Endodermal cell (in vitro differentiated cells): ENCODE measurements at regions not wholly inside any gene's neighbourhood (a gene's known extent, or its start where the extent isn't known, plus 50 kb on each side); places are given as distances from the start of the nearest gene placed in this dataset.

Source experiments
- DNase-seq: peaks from one replicate; pipeline ENCODE4 v3.0.0-alpha.2; 2017
- H3K27ac ChIP-seq: 2 replicates; pipeline ENCODE4 v1.5.1; 2013; ENCODE audit warnings: mild to moderate bottlenecking, low read depth, low read length, moderate library complexity
- H3K27me3 ChIP-seq: 2 replicates; pipeline ENCODE4 v1.6.1; 2013; ENCODE audit warnings: mild to moderate bottlenecking, low read length, moderate library complexity; ENCODE audit not compliant: insufficient read depth, control insufficient read depth, poor library complexity, severe bottlenecking
- H3K36me3 ChIP-seq: 2 replicates; pipeline ENCODE4 v1.7.0; 2013; ENCODE audit warnings: mild to moderate bottlenecking, low read length, moderate library complexity; ENCODE audit not compliant: control insufficient read depth, insufficient read depth
- H3K4me1 ChIP-seq: one replicate; pipeline ENCODE4 v1.7.0; 2013; ENCODE audit warnings: low read length; ENCODE audit not compliant: control insufficient read depth, insufficient read depth
- H3K4me3 ChIP-seq: 2 replicates; pipeline ENCODE4 v1.5.1; 2013; ENCODE audit warnings: mild to moderate bottlenecking, low read length, moderate library complexity
- H3K9ac ChIP-seq: 2 replicates; pipeline ENCODE4 v1.6.1; 2013; ENCODE audit warnings: mild to moderate bottlenecking, low read length, moderate library complexity; ENCODE audit not compliant: poor library complexity, severe bottlenecking; ENCODE audit errors: extremely low read depth
- H3K9me3 ChIP-seq: 2 replicates; pipeline ENCODE4 v1.6.1; 2013; ENCODE audit warnings: mild to moderate bottlenecking, low read length, moderate library complexity; ENCODE audit not compliant: control insufficient read depth
- H3K27ac Mint-ChIP-seq: 2 replicates; pipeline ENCODE4 v1.8.0; 2020; ENCODE audit warnings: mixed read lengths
- H3K27me3 Mint-ChIP-seq: 2 replicates; pipeline ENCODE4 v1.8.0; 2021; ENCODE audit warnings: mild to moderate bottlenecking, mixed read lengths; ENCODE audit not compliant: insufficient read depth
- H3K36me3 Mint-ChIP-seq: 2 replicates; pipeline ENCODE4 v1.8.0; 2020; ENCODE audit warnings: low read depth, mixed read lengths
- H3K4me1 Mint-ChIP-seq: 2 replicates; pipeline ENCODE4 v1.8.0; 2020; ENCODE audit warnings: mixed read lengths
- H3K4me3 Mint-ChIP-seq: 2 replicates; pipeline ENCODE4 v1.8.0; 2020; ENCODE audit warnings: mild to moderate bottlenecking, moderate library complexity, mixed read lengths
- H3K9me3 Mint-ChIP-seq: 2 replicates; pipeline ENCODE4 v1.8.0; 2020; ENCODE audit warnings: mild to moderate bottlenecking, mixed read lengths
- WGBS, 2 experiments: methylation state at CpG; one replicate each; pipeline versions ENCODE4 v1.1.5 to v1.1.7; 2013; ENCODE audit warnings: missing lambda C conversion rate in 2 of 2, mixed read lengths in 1 of 2; ENCODE audit not compliant: insufficient coverage in 1 of 2, insufficient read length in 1 of 2; 5-methylcytosine and 5-hydroxymethylcytosine counted together
- TF ChIP-seq, protein P1 (sequence below): fragments of 200-600 bp; sonication (generic); conservative IDR thresholded peaks from 2 replicates; pipeline ENCODE4 v1.5.0; 2021; ENCODE audit warnings: antibody characterized with exemption, mild to moderate bottlenecking

DNA sequence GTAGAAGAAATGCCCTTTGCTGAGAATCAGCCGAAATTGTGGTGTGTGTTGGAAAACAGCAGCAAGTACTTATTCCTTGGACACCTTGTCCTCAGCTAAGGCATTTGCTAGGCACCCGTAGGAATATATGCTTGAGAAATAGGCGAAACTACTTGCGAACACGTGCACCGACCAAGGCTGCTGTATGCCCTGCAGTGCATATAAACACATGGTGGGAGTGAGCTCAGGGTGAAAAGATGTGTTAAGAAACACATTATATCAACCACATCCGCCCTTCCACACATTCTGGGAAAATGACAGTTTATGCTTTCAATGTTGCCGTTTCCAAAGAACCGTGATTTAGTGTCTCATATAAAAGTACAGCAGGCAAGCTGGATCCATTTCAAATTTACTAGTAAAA is 199.2 kb downstream of the JCAD start:
- Histone ChIP-seq H3K36me3 (no peaks in the 10 kb centered on the region), H3K27ac (no peak overlapping the region), H3K9ac (no peak overlapping the region), H3K9me3 (no peaks in the 10 kb centered on the region), H3K4me1 (no peaks in the 10 kb centered on the region), H3K4me3 (no peak overlapping the region), H3K27me3 (peaks cover 4% of the 10 kb centered on the region)
- no peak for DNase-seq
- Mint-ChIP-seq H3K4me1 (peaks cover 4% of the 10 kb centered on the region), H3K27me3 (no peaks in the 10 kb centered on the region), H3K9me3 (no peaks in the 10 kb centered on the region), H3K4me3 (no peak overlapping the region), H3K27ac (no peak overlapping the region), H3K36me3 (no peaks in the 10 kb centered on the region)
- TF ChIP-seq, protein P1, sequence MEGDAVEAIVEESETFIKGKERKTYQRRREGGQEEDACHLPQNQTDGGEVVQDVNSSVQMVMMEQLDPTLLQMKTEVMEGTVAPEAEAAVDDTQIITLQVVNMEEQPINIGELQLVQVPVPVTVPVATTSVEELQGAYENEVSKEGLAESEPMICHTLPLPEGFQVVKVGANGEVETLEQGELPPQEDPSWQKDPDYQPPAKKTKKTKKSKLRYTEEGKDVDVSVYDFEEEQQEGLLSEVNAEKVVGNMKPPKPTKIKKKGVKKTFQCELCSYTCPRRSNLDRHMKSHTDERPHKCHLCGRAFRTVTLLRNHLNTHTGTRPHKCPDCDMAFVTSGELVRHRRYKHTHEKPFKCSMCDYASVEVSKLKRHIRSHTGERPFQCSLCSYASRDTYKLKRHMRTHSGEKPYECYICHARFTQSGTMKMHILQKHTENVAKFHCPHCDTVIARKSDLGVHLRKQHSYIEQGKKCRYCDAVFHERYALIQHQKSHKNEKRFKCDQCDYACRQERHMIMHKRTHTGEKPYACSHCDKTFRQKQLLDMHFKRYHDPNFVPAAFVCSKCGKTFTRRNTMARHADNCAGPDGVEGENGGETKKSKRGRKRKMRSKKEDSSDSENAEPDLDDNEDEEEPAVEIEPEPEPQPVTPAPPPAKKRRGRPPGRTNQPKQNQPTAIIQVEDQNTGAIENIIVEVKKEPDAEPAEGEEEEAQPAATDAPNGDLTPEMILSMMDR, result no peak
- WGBS, 2 experiments, result 89 to 93% methylated on average over 7 to 9 of the region's 9 CpGs

DNA sequence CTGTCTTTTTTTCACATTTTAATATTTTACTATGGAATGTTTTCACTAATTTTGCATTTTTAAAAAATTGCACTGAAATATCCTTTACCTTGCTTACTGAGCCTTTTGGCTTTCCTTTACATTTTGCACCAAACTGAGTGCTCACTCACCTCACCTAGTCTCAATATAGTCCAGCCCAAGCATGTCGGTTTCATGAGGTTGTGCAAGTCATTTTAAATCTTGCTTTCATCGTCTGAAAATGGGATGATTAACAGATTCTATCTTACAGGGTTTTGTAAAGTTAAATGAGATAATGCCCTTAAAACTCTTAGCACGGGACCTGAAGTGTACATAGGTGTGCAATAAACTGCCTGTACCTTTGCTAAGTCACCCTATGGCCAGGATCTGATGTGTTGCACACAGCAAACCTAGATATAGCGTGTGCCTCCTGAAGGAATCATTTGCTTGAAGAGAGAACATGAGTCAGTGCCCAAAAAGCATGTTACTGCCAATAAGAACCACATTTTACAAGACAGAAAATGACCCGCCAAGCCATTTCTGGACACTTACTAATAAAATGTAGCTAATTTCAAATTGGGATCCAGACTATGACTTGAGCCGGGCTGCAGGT is 199.8 kb downstream of the JCAD start:
- no peak for DNase-seq
- Mint-ChIP-seq H3K9me3 (no peaks in the 10 kb centered on the region), H3K4me1 (peaks cover 4% of the 10 kb centered on the region), H3K27me3 (no peaks in the 10 kb centered on the region), H3K4me3 (no peak overlapping the region), H3K36me3 (no peaks in the 10 kb centered on the region), H3K27ac (no peak overlapping the region)
- Histone ChIP-seq H3K9me3 (no peaks in the 10 kb centered on the region), H3K27me3 (peaks cover 4% of the 10 kb centered on the region), H3K36me3 (no peaks in the 10 kb centered on the region), H3K9ac (no peak overlapping the region), H3K4me1 (no peaks in the 10 kb centered on the region), H3K27ac (no peak overlapping the region), H3K4me3 (no peak overlapping the region)
- TF ChIP-seq, protein P1, result no peak
- WGBS, 2 experiments, result 90 to 93% methylated on average over 3 to 6 of the region's 6 CpGs

DNA sequence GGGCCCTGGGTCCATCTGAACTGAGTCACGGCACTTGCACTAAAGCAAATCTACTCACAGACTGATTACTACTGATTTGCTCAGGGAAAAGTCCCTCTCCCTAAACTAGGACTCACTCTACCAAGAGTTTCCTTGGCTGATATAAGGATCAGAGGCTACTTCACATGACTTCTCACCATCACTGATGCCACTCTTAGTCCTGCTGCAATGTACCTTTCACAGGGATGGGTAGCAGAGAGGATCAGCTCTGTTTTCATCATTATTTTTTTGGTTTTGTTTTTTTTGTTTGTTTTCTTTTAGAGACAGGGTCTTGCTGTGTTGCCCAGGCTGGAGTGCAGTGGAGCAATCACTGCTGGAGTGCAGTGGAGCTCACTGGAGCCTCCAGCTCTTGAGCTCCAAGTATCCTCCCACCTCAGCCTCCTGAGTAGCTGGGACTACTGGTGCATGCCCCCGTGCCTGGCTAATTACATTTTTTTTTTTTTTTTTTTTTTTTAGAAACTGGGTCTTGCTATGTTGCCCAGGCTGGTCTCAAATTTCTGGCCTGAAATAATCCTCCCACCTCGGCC is 200.6 kb downstream of the JCAD start:
- H3K27me3 ChIP-seq, result peaks cover 4% of the 10 kb centered on the region
- Mint-ChIP-seq H3K4me3 (no peak overlapping the region), H3K4me1 (peaks cover 4% of the 10 kb centered on the region), H3K9me3 (no peaks in the 10 kb centered on the region), H3K27me3 (no peaks in the 10 kb centered on the region), H3K36me3 (no peaks in the 10 kb centered on the region), H3K27ac (no peak overlapping the region)
- H3K27ac ChIP-seq, result no peak overlapping the region
- TF ChIP-seq, protein P1, result no peak
- WGBS, 2 experiments, result 92 to 93% methylated on average over 2 to 3 of the region's 3 CpGs
- no peaks in the 10 kb centered on the region for H3K9me3 ChIP-seq
- no peak overlapping the region for H3K9ac ChIP-seq
- no peaks in the 10 kb centered on the region for H3K36me3 ChIP-seq
- no peak for DNase-seq
- H3K4me3 ChIP-seq, result no peak overlapping the region
- no peaks in the 10 kb centered on the region for H3K4me1 ChIP-seq
